ENCODE measurements at regions not wholly inside any gene's neighbourhood (a gene's known extent, or its start where the extent isn't known, plus 50 kb on each side); places are given as distances from the start of the nearest gene placed in this dataset.

DNA sequence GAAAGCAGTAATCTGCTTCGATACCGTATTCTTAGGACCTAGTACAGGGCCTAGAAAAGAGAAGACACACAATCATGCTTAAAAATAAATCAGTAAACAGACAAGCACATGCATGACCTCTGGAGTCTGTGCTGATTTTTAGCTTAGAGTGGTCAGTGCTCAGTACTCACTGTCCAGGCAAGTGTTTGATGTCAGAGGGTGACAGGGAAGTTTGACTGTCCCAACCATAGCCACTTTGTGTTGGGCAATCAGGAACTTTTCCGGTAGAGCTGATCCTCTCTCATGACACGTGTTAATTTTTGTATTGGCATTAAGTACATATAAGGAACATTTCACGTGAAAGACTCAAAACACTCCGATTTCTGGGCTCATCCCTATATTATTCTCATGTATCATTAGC is 464.7 kb upstream of the KLF4 start:
- no peak overlapping the region for H3K4me3 Mint-ChIP-seq
- no peak for TF ChIP-seq EZH2 (IDR thresholded peaks at IDR 0.05; ENCODE audit: borderline replicate concordance, insufficient read depth, low read depth, low read length, poor library complexity, severe bottlenecking)
- TF ChIP-seq, protein P1, sequence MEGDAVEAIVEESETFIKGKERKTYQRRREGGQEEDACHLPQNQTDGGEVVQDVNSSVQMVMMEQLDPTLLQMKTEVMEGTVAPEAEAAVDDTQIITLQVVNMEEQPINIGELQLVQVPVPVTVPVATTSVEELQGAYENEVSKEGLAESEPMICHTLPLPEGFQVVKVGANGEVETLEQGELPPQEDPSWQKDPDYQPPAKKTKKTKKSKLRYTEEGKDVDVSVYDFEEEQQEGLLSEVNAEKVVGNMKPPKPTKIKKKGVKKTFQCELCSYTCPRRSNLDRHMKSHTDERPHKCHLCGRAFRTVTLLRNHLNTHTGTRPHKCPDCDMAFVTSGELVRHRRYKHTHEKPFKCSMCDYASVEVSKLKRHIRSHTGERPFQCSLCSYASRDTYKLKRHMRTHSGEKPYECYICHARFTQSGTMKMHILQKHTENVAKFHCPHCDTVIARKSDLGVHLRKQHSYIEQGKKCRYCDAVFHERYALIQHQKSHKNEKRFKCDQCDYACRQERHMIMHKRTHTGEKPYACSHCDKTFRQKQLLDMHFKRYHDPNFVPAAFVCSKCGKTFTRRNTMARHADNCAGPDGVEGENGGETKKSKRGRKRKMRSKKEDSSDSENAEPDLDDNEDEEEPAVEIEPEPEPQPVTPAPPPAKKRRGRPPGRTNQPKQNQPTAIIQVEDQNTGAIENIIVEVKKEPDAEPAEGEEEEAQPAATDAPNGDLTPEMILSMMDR (IDR thresholded peaks at IDR 0.05) = no peak

DNA sequence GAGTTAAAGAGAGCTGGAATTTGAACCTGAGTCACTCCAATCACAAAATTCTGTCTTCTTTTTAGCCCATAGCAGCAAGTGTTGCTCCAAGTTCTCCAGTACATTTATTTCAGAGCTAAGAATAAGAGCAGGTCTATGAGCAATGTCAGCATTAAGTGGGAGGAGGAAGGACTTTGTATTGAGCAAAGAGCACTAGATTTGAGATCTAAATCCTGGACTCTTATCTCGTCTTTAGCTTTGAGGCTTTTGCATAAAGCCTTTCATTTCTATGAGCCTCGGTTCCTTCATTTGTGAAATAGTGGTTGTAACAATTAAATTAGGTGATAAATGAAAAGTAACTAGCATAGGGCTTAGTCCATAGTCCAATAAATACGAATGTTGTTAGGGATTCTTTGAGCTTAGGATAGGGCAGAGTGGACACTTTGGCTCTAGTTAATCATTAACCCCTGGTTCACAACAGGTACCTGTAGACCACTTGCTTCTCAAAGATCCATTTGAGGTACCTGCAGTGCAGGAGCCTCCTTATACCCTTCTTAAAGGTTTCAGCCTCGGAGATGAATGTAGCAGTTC is 464.1 kb upstream of the KLF4 start:
- Mint-ChIP-seq H3K9me3 (ENCODE audit: insufficient read depth) (peaks cover 8% of the 10 kb centered on the region), H3K27ac (no peak overlapping the region), H3K4me1 (no peaks in the 10 kb centered on the region), H3K4me3 (no peak overlapping the region), H3K27me3 (no peaks in the 10 kb centered on the region)
- TF ChIP-seq, protein P1 (IDR thresholded peaks at IDR 0.05) = no peak
- no peak for TF ChIP-seq EZH2 (IDR thresholded peaks at IDR 0.05; ENCODE audit: borderline replicate concordance, insufficient read depth, low read depth, low read length, poor library complexity, severe bottlenecking)
- Histone ChIP-seq H3K27ac (ENCODE audit: low read length in 2 of 2) (no peak overlapping the region), H3K4me1 (ENCODE audit: control insufficient read depth in 2 of 2, insufficient read depth in 2 of 2, low read length in 2 of 2) (no peaks in the 10 kb centered on the region), H2AFZ (ENCODE audit: insufficient read depth, low read depth, low read length, poor library complexity, severe bottlenecking) (no peak overlapping the region), H3K27me3 (replicated peaks in 1 of 4; ENCODE audit: control extremely low read depth in 1 of 4, control insufficient read depth in 3 of 4, insufficient read depth in 4 of 4, low read length in 3 of 4) (no peaks in the 10 kb centered on the region), H3K9me3 (ENCODE audit: control extremely low read depth in 1 of 3, control insufficient read depth in 2 of 3, insufficient read depth in 1 of 3, low read length in 2 of 3) (peaks cover 0 to 7% (median 6%) of the 10 kb centered on the region in 3 donors), H3K4me3 (ENCODE audit: control extremely low read depth in 1 of 5, extremely low read depth in 1 of 5, insufficient read depth in 1 of 5, low read depth in 2 of 5, low read length in 4 of 5) (no peak overlapping the region), H4K20me1 (ENCODE audit: control insufficient read depth, insufficient read depth, low read length, poor library complexity, severe bottlenecking) (no peaks in the 10 kb centered on the region), H3K79me2 (ENCODE audit: control insufficient read depth, insufficient read depth, low read length) (no peaks in the 10 kb centered on the region), H3K36me3 (replicated peaks in 1 of 2; ENCODE audit: control extremely low read depth in 1 of 2, control insufficient read depth in 1 of 2, extremely low read depth in 1 of 2, insufficient read depth in 2 of 2, low read length in 1 of 2) (no peaks in the 10 kb centered on the region), H3K4me2 (replicated peaks; ENCODE audit: low read depth, low read length, poor library complexity, severe bottlenecking) (no peak overlapping the region), H3K9ac (ENCODE audit: low read length) (no peak overlapping the region)
- ChIA-PET POLR2A (no interaction called here), CTCF (no interaction called here)
- DNase-seq (no peak), ATAC-seq (ENCODE audit: low read depth) (no peak)
- intact Hi-C loops (cut with micrococcal nuclease) = no loop called here
- 91% methylated on average over 3 of the region's 4 CpGs for WGBS (ENCODE audit: insufficient coverage)

More for the DNA sequence above, 464.7 kb upstream of the KLF4 start:
- no peaks in the 10 kb centered on the region for H4K20me1 ChIP-seq (ENCODE audit: control insufficient read depth, insufficient read depth, low read length, poor library complexity, severe bottlenecking)
- POLR2A ChIA-PET = no interaction called here
- no peak overlapping the region for H3K9ac ChIP-seq (ENCODE audit: low read length)
- H3K27me3 ChIP-seq (replicated peaks in 1 of 4; ENCODE audit: control extremely low read depth in 1 of 4, control insufficient read depth in 3 of 4, insufficient read depth in 4 of 4, low read length in 3 of 4) = no peaks in the 10 kb centered on the region
- intact Hi-C loops (cut with micrococcal nuclease) = no loop called here
- no peak overlapping the region for H2AFZ ChIP-seq (ENCODE audit: insufficient read depth, low read depth, low read length, poor library complexity, severe bottlenecking)
- H3K4me2 ChIP-seq (replicated peaks; ENCODE audit: low read depth, low read length, poor library complexity, severe bottlenecking) = no peak overlapping the region
- peaks cover 8% of the 10 kb centered on the region for H3K9me3 Mint-ChIP-seq (ENCODE audit: insufficient read depth)
- no peaks in the 10 kb centered on the region for H3K27me3 Mint-ChIP-seq
- H3K27ac ChIP-seq (ENCODE audit: low read length in 2 of 2) = no peak overlapping the region
- no peaks in the 10 kb centered on the region for H3K4me1 ChIP-seq (ENCODE audit: control insufficient read depth in 2 of 2, insufficient read depth in 2 of 2, low read length in 2 of 2)
- no peaks in the 10 kb centered on the region for H3K4me1 Mint-ChIP-seq
- no CpG with 5 or more reads among the region's 6 CpGs for WGBS (ENCODE audit: insufficient coverage)
- no peaks in the 10 kb centered on the region for H3K79me2 ChIP-seq (ENCODE audit: control insufficient read depth, insufficient read depth, low read length)
- H3K27ac Mint-ChIP-seq = no peak overlapping the region
- CTCF ChIA-PET = no interaction called here
- ATAC-seq (ENCODE audit: low read depth) (no peak), DNase-seq (no peak)
- H3K9me3 ChIP-seq (ENCODE audit: control extremely low read depth in 1 of 3, control insufficient read depth in 2 of 3, insufficient read depth in 1 of 3, low read length in 2 of 3) = peaks cover 0 to 7% (median 6%) of the 10 kb centered on the region in 3 donors
- H3K4me3 ChIP-seq (ENCODE audit: control extremely low read depth in 1 of 5, extremely low read depth in 1 of 5, insufficient read depth in 1 of 5, low read depth in 2 of 5, low read length in 4 of 5) = no peak overlapping the region
- H3K36me3 ChIP-seq (replicated peaks in 1 of 2; ENCODE audit: control extremely low read depth in 1 of 2, control insufficient read depth in 1 of 2, extremely low read depth in 1 of 2, insufficient read depth in 2 of 2, low read length in 1 of 2) = no peaks in the 10 kb centered on the region

All from B cell (primary cell).